ENCODE measurements at regions not wholly inside any gene's neighbourhood (a gene's known extent, or its start where the extent isn't known, plus 50 kb on each side); places are given as distances from the start of the nearest gene placed in this dataset.

DNA sequence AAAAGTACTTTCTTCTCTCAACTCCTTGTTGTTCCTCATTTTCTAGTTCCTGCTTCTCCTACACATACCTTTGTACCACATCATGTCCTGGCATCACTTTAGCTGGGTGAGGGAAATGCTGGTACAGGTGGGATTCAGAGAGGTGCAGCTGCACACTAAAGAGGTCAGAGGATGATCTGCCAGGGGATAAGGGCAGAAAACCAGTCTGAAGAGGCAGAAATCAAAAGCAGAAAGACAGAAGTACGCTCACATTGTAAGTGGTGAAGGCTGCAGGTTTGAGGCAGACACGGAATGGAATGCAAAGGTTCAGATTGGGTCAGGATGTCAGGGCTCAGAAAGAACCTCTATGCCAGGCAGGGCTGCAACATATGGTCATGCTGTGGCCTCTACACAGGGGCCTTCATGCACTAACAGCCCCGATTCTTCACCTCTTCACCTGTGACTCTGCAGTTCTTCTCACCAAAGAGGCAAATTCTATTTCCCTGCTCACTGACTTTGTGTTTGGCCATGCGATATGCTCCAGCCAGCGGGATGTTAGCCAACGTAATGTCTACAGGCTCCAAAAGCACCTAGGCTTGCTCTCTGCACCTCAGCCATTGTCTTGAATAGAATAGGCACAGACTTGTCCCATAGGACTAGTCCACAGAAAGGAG, 373.7 kb downstream of the NXPE2 start:
- Mint-ChIP-seq H3K4me3 (no peak overlapping the region), H3K9me3 (peaks cover 11% of the 10 kb centered on the region), H3K27ac (no peak overlapping the region), H3K36me3 (no peaks in the 10 kb centered on the region), H3K4me1 (no peaks in the 10 kb centered on the region), H3K27me3 (no peaks in the 10 kb centered on the region)
- DNase-seq: no peak

DNA sequence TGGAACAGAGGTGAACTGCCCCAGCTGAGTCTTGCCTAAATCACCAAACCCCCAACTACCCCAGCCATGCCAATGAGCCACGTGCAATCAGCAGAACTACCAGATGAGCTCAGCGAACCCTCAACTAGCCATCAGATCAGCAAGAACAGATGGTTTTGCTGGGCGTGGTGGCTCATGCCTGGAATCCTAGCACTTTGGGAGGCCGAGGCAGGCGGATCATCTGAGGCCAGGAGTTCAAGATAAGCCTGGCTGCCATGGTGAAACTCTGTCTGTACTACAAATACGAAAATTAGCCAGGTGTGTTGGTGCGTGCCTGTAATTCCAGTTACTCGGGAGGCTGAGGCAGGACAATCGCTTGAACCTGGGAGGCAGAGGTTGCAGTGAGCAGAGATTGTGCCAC, 374.3 kb downstream of the NXPE2 start:
- Mint-ChIP-seq H3K27ac (no peak overlapping the region), H3K27me3 (no peaks in the 10 kb centered on the region), H3K9me3 (peaks cover 12% of the 10 kb centered on the region), H3K4me1 (no peaks in the 10 kb centered on the region), H3K4me3 (no peak overlapping the region), H3K36me3 (no peaks in the 10 kb centered on the region)
- no peak for DNase-seq

DNA sequence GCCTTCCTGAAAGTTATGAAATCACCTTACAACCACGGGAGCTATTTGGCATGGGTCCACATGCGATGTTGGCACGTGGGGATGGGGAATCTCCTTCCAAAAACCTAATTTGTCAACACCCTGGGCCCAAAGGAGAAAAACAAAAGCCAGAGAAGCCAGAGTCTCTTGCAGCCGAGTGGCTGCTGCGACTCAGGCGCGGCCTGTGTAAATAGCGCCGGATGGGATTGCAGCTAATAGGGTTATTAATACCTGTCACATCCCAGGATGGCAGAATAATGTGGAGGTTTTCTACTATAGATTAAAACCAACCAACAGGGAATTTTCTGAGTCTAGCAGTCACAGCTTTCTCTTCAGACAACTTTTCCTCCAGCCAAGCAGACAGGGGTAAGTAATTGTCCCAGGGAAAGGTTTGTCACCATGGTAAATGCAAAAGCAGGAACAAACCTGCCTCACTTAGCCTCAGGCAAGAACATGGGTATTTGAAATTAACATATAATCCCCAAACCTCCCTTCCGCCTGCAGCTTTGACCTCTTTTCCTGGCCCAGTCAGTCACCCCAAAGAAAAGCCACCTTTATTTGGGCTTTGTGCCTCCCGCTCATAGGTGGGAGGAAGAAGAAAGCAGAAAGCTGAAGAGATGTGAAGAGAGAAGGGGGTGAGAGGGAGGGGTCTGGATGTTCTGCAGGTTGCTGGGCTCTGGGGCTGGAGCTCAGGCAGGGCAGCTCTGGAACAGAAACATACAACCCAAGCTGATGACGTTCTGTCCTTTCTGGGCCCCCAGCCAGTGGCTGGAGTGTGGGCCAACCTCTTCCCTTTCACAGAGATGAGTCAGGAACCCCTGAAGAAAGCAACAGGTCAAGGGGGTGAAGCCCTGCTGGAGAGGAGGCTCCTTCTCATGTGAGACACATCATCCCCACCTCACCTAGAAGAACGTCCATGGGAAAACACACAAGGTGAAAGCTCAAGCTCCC, 376.5 kb downstream of the NXPE2 start:
- Mint-ChIP-seq H3K4me1 (no peaks in the 10 kb centered on the region), H3K36me3 (no peaks in the 10 kb centered on the region), H3K9me3 (peaks cover 12% of the 10 kb centered on the region), H3K27ac (no peak overlapping the region), H3K4me3 (no peak overlapping the region), H3K27me3 (no peaks in the 10 kb centered on the region)
- no peak for DNase-seq

DNA sequence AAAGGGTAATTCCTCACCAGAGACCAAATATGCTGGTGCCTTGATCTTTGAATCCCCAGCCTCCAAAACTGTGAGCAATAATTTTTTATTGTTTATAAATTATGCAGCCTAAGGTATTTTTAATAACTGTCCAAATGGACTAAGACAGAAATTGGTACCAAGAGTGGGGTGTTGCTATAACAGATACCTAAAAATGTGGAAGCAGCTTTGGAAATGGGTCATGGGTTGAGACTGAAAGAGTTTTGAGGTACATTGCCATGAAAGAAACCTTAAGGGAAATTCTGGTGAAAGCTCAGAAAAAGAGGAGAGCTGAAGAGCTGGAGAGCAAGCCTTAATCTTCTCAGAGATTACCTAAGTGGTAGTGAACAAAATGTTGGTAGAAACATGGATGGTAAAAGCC, 378.2 kb downstream of the NXPE2 start:
- H3K4me1 Mint-ChIP-seq: no peaks in the 10 kb centered on the region
- no peak overlapping the region for H3K27ac Mint-ChIP-seq
- H3K27me3 Mint-ChIP-seq: no peaks in the 10 kb centered on the region
- no peak for DNase-seq
- H3K36me3 Mint-ChIP-seq: no peaks in the 10 kb centered on the region
- H3K9me3 Mint-ChIP-seq: peaks cover 12% of the 10 kb centered on the region
- H3K4me3 Mint-ChIP-seq: no peak overlapping the region

DNA sequence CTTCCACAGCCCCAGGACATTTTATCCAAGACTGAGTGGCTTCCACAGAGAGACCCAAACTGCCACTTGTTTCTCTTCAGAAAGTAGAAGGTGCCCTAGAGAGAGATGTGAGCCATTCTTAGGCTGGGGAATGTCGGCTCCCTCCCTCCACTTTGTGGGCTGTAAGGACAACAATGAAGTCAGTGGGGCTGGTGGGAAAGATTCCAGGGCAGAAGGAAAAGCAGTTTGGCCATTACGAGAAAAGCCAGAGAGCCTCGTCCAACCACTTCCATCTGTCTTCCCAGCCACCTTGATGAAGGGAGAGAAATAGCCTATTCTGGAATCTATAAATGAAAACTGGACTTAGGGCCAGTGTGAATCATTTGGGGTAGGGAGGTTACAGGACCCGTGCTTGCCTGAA, 382.5 kb downstream of the NXPE2 start:
- Mint-ChIP-seq H3K9me3 (peaks cover 9% of the 10 kb centered on the region), H3K27me3 (peaks cover 3% of the 10 kb centered on the region), H3K4me3 (no peak overlapping the region), H3K4me1 (no peaks in the 10 kb centered on the region), H3K27ac (no peak overlapping the region), H3K36me3 (no peaks in the 10 kb centered on the region)
- DNase-seq: no peak

DNA sequence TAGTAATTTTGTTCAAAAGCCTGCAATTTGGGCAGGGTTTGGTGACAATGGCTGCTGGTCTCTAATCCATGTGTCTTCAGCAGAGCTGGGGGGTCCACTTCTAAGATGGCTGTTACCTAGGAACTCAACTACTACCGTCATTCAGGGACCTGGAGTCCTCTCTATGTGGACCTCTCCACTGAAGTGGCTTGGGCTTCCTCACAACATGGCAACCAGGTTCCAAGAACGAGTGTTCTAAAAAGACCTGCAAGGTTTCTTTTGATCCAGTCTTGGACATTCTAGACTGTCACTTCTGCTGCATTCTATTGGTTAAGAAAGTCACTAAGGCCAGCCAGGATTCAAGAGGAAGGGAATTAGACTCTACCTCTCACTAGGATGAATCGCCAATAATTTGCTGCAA, 387.0 kb downstream of the NXPE2 start:
- Mint-ChIP-seq H3K4me1 (no peaks in the 10 kb centered on the region), H3K36me3 (no peaks in the 10 kb centered on the region), H3K9me3 (no peaks in the 10 kb centered on the region), H3K4me3 (no peak overlapping the region), H3K27ac (no peak overlapping the region), H3K27me3 (peaks cover 3% of the 10 kb centered on the region)
- no peak for DNase-seq

- H3K27ac Mint-ChIP-seq: no peak overlapping the region
- no peaks in the 10 kb centered on the region for H3K9me3 Mint-ChIP-seq
Measured at GRCh38 chr11:115065830-115066664, 387.7 kb downstream of the NXPE2 start.

DNA sequence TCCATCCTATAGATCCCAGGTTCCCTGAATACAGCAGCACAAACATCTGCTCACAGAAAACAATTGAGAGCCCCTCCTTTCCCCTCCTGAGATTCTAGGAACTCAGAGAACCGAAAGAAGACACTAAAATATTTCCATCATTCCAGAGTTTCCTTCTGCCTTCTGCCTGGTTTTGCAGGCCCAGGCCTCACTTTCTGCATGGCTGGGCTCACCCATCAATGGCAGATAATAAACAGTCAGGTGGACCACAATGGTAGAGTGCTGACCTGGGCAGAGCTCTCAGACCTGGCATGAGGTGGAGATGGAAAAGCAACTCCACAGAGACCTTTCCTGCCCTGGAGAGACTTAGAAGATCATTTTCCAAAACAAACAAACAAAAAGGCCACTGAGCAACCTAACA, 389.1 kb downstream of the NXPE2 start:
- Mint-ChIP-seq H3K36me3 (no peaks in the 10 kb centered on the region), H3K4me3 (no peak overlapping the region), H3K27ac (no peak overlapping the region), H3K27me3 (no peaks in the 10 kb centered on the region), H3K9me3 (no peaks in the 10 kb centered on the region), H3K4me1 (no peaks in the 10 kb centered on the region)
- DNase-seq: no peak

More at GRCh38 chr11:115065830-115066664, 387.7 kb downstream of the NXPE2 start:
- H3K4me3 Mint-ChIP-seq: no peak overlapping the region
- no peaks in the 10 kb centered on the region for H3K36me3 Mint-ChIP-seq
- H3K27me3 Mint-ChIP-seq: peaks cover 3% of the 10 kb centered on the region
- no peaks in the 10 kb centered on the region for H3K4me1 Mint-ChIP-seq
- DNase-seq: no peak

DNA sequence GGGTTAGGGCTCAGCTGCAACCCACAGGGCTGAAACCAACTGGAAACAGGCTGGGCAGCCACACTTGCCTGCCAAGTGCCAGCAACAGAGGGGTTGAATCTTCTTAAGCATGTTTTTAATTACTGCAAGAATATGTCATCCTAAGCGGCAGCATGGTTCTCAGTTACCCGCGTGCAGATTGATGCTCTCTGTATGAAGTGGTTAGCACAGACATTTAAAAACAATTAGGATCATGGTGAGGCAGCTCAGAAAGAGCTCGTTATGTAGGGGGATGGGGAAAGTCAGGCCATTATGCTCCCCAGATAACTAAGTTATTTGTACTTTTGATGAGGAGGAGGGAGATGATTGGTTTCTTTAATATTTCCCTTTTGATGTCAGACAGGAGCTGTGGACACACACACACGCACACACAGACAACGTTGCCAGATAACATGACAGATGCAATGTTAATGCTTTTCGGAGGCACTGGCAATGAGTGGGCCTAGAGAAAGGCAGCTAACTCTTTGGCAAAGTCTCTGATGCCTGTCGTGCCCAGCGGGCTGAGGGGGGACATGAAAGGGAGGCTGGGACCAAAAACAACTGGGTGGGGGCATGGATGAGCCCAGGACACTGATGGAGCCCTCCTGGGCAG, 389.7 kb downstream of the NXPE2 start:
- Mint-ChIP-seq H3K36me3 (no peaks in the 10 kb centered on the region), H3K27me3 (no peaks in the 10 kb centered on the region), H3K4me1 (no peaks in the 10 kb centered on the region), H3K4me3 (no peak overlapping the region), H3K27ac (no peak overlapping the region), H3K9me3 (no peaks in the 10 kb centered on the region)
- DNase-seq: no peak

DNA sequence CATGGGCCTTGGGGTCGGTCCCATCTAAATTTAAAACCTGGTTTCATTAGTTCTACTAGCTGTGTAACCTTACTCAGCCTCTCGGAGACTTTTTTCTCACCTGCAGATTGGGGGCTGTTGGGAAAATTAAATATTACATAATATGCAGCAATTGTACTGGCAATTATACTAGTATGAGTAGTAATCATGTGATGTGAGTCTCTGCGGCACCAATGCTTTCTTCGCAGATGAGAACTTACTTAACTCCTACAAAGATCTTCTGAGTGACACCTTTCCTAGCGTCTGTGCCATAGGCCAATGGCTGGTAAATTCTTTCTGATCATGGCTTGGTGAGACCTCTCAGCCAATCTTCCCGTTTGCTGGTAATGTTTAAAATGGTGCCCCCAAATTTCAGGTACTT, 391.3 kb downstream of the NXPE2 start:
- Mint-ChIP-seq H3K4me3 (no peak overlapping the region), H3K27ac (no peak overlapping the region), H3K9me3 (no peaks in the 10 kb centered on the region), H3K36me3 (no peaks in the 10 kb centered on the region), H3K4me1 (no peaks in the 10 kb centered on the region), H3K27me3 (no peaks in the 10 kb centered on the region)
- DNase-seq: no peak

DNA sequence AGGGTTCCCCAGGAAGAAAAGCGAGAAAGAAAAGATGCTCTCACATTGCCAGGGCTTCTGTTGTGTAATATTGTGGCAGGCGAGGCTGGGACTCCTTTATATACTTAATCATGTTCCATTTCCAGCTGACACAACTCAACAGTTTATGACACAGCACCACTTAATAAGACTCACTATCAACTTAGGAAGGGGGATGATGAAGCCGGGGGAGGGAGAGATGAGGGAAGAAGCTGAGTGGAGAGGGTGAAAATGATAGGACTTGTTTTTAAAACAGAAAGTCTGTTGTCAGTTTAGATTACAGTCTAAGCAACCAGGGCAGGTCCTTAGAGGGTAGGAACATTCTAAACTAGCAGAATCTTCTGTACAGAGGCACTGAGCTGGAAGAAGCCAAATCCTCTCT, 397.0 kb downstream of the NXPE2 start:
- Mint-ChIP-seq H3K9me3 (no peaks in the 10 kb centered on the region), H3K36me3 (no peaks in the 10 kb centered on the region), H3K27ac (no peak overlapping the region), H3K27me3 (no peaks in the 10 kb centered on the region), H3K4me1 (no peaks in the 10 kb centered on the region), H3K4me3 (no peak overlapping the region)
- DNase-seq: no peak

GRCh38 chr11:115077740-115078139, 399.4 kb downstream of the NXPE2 start:
- Mint-ChIP-seq H3K27me3 (no peaks in the 10 kb centered on the region), H3K4me3 (no peak overlapping the region), H3K4me1 (no peaks in the 10 kb centered on the region), H3K27ac (no peak overlapping the region), H3K9me3 (no peaks in the 10 kb centered on the region), H3K36me3 (no peaks in the 10 kb centered on the region)
- DNase-seq: no peak

DNA sequence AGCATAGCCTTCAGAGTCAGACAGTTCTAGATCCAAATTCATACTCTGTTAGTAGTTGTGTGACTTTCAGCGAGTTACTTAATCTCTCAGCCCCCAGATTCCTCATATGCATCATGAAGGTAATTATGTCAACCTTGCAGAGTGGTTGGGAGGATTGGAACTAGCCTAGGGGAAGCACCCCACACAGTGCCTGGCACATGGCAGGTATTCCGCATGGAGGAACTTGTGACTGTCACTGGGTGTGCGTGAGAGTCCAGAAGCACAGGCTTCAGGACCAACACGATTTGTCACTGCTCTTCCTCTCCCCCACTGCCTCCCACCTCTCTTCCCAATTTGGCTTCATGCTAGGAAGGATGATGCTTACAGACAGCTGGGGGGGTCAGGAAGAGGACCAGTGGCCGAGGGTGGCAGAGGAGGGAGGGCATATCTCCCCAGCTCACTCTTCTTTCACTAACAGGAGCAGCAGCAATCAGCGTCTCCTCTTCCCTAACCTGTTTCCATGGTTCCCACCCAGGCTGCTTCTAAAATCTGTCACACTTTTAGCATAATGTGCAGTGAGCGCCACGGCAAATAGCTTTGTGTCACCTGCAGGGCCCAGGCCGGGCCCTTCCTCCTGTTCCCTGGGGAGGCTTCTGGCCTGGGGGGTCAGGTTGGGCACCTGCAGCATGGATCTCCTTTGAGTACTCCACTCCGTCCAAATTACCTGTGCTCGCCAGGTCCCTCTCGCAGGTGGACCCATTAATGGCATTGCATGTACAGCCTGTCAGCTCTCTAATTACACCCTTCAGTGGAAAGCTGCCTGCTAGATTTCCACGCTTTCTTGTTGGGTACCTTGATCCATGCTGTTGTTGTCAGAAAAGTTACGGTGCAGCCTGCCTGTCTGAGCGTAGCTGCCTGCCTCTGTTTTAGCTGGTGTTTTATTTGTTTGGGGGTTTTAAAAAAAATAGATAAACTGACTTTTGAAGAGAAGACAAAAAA, 400.4 kb downstream of the NXPE2 start:
- H3K9me3 Mint-ChIP-seq: no peaks in the 10 kb centered on the region
- no peak overlapping the region for H3K27ac Mint-ChIP-seq
- no peak for DNase-seq
- H3K27me3 Mint-ChIP-seq: no peaks in the 10 kb centered on the region
- no peaks in the 10 kb centered on the region for H3K36me3 Mint-ChIP-seq
- no peaks in the 10 kb centered on the region for H3K4me1 Mint-ChIP-seq
- no peak overlapping the region for H3K4me3 Mint-ChIP-seq
